ENCODE measurements at regions not wholly inside any gene's neighbourhood (a gene's known extent, or its start where the extent isn't known, plus 50 kb on each side); places are given as distances from the start of the nearest gene placed in this dataset.

- H3K27me3 ChIP-seq (ENCODE audit: insufficient read depth, low read depth, low read length) = no peaks in the 10 kb centered on the region
- no peak overlapping the region for H3K27ac ChIP-seq (ENCODE audit: low read length)
- no peak overlapping the region for H3K4me3 ChIP-seq (ENCODE audit: low read length)
- H2AFZ ChIP-seq (ENCODE audit: low read depth, low read length) = no peak overlapping the region
- no peak overlapping the region for H3K9ac ChIP-seq (ENCODE audit: low read length)
- H3K36me3 ChIP-seq (ENCODE audit: insufficient read depth, low read length) = no peaks in the 10 kb centered on the region
- H3K9me3 ChIP-seq (ENCODE audit: low read length) = no peaks in the 10 kb centered on the region
- no peaks in the 10 kb centered on the region for H3K79me2 ChIP-seq (replicated peaks; ENCODE audit: insufficient read depth, low read length)
- no peaks in the 10 kb centered on the region for H4K20me1 ChIP-seq (ENCODE audit: insufficient read depth)
- no peaks in the 10 kb centered on the region for H3K9me2 ChIP-seq (ENCODE audit: insufficient read depth, low read length)
- no peak for TF ChIP-seq EP300 (conservative IDR thresholded peaks at IDR 0.05; ENCODE audit: poor library complexity, severe bottlenecking)
- TF ChIP-seq SMC3 (conservative IDR thresholded peaks at IDR 0.05; ENCODE audit: poor library complexity) = no peak
- TF ChIP-seq EZH2 (IDR thresholded peaks at IDR 0.05; ENCODE audit: borderline replicate concordance, insufficient read depth, low read length, poor library complexity, severe bottlenecking) = no peak
- TF ChIP-seq MXI1 (conservative IDR thresholded peaks at IDR 0.05; ENCODE audit: poor library complexity, severe bottlenecking) = no peak
- TF ChIP-seq RAD21 (conservative IDR thresholded peaks at IDR 0.05) = no peak
- TF ChIP-seq CTCF (IDR thresholded peaks at IDR 0.05; ENCODE audit: poor library complexity, severe bottlenecking) = no peak
- no peak for TF ChIP-seq TAF1 (IDR thresholded peaks at IDR 0.05; ENCODE audit: low read depth)
- TF ChIP-seq, protein P1, sequence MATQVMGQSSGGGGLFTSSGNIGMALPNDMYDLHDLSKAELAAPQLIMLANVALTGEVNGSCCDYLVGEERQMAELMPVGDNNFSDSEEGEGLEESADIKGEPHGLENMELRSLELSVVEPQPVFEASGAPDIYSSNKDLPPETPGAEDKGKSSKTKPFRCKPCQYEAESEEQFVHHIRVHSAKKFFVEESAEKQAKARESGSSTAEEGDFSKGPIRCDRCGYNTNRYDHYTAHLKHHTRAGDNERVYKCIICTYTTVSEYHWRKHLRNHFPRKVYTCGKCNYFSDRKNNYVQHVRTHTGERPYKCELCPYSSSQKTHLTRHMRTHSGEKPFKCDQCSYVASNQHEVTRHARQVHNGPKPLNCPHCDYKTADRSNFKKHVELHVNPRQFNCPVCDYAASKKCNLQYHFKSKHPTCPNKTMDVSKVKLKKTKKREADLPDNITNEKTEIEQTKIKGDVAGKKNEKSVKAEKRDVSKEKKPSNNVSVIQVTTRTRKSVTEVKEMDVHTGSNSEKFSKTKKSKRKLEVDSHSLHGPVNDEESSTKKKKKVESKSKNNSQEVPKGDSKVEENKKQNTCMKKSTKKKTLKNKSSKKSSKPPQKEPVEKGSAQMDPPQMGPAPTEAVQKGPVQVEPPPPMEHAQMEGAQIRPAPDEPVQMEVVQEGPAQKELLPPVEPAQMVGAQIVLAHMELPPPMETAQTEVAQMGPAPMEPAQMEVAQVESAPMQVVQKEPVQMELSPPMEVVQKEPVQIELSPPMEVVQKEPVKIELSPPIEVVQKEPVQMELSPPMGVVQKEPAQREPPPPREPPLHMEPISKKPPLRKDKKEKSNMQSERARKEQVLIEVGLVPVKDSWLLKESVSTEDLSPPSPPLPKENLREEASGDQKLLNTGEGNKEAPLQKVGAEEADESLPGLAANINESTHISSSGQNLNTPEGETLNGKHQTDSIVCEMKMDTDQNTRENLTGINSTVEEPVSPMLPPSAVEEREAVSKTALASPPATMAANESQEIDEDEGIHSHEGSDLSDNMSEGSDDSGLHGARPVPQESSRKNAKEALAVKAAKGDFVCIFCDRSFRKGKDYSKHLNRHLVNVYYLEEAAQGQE (IDR thresholded peaks at IDR 0.05; ENCODE audit: borderline replicate concordance) = no peak
- TF ChIP-seq POLR2AphosphoS5 (IDR thresholded peaks at IDR 0.05) = no peak
- no peak overlapping the region for H3K4me2 ChIP-seq (ENCODE audit: low read length)
- H3F3A ChIP-seq (ENCODE audit: insufficient read depth, low read length, poor library complexity, severe bottlenecking) = no peaks in the 10 kb centered on the region
Observed at GRCh38 chr4:38230821-38231563, 270.8 kb downstream of the PTTG2 start.

GRCh38 chr4:38231626-38232025, 271.4 kb downstream of the PTTG2 start:
- no peak overlapping the region for H3K4me2 ChIP-seq (ENCODE audit: low read length)
- no peaks in the 10 kb centered on the region for H4K20me1 ChIP-seq (ENCODE audit: insufficient read depth)
- no peaks in the 10 kb centered on the region for H3K27me3 ChIP-seq (ENCODE audit: insufficient read depth, low read depth, low read length)
- no peaks in the 10 kb centered on the region for H3K79me2 ChIP-seq (replicated peaks; ENCODE audit: insufficient read depth, low read length)
- no peak overlapping the region for H2AFZ ChIP-seq (ENCODE audit: low read depth, low read length)
- H3K9me2 ChIP-seq (ENCODE audit: insufficient read depth, low read length) = no peaks in the 10 kb centered on the region
- no peaks in the 10 kb centered on the region for H3F3A ChIP-seq (ENCODE audit: insufficient read depth, low read length, poor library complexity, severe bottlenecking)
- TF ChIP-seq SMC3 (conservative IDR thresholded peaks at IDR 0.05; ENCODE audit: poor library complexity) (no peak), RAD21 (conservative IDR thresholded peaks at IDR 0.05) (no peak), TAF1 (IDR thresholded peaks at IDR 0.05; ENCODE audit: low read depth) (no peak), POLR2AphosphoS5 (IDR thresholded peaks at IDR 0.05) (no peak), EZH2 (IDR thresholded peaks at IDR 0.05; ENCODE audit: borderline replicate concordance, insufficient read depth, low read length, poor library complexity, severe bottlenecking) (no peak), CTCF (IDR thresholded peaks at IDR 0.05; ENCODE audit: poor library complexity, severe bottlenecking) (no peak), EP300 (conservative IDR thresholded peaks at IDR 0.05; ENCODE audit: poor library complexity, severe bottlenecking) (no peak), MXI1 (conservative IDR thresholded peaks at IDR 0.05; ENCODE audit: poor library complexity, severe bottlenecking) (no peak)
- TF ChIP-seq, protein P1 (IDR thresholded peaks at IDR 0.05; ENCODE audit: borderline replicate concordance) = no peak
- no peak overlapping the region for H3K4me3 ChIP-seq (ENCODE audit: low read length)
- H3K9ac ChIP-seq (ENCODE audit: low read length) = no peak overlapping the region
- H3K27ac ChIP-seq (ENCODE audit: low read length) = no peak overlapping the region
- no peaks in the 10 kb centered on the region for H3K36me3 ChIP-seq (ENCODE audit: insufficient read depth, low read length)
- H3K9me3 ChIP-seq (ENCODE audit: low read length) = no peaks in the 10 kb centered on the region
